Endothelial cell (in vitro differentiated cells): ENCODE measurements at regions not wholly inside any gene's neighbourhood (a gene's known extent, or its start where the extent isn't known, plus 50 kb on each side); places are given as distances from the start of the nearest gene placed in this dataset.

Source experiments
- DNase-seq: peaks from one replicate; pipeline ENCODE4 v3.0.0; 2021; ENCODE audit warnings: low spot score
- H3K27ac Mint-ChIP-seq: one replicate; pipeline ENCODE4 v1.8.0; 2021; ENCODE audit warnings: mixed read lengths, inconsistent platforms; ENCODE audit not compliant: unreplicated experiment
- H3K27me3 Mint-ChIP-seq: one replicate; pipeline ENCODE4 v1.8.0; 2021; ENCODE audit warnings: mild to moderate bottlenecking, moderate library complexity, mixed read lengths, inconsistent platforms; ENCODE audit not compliant: unreplicated experiment
- H3K36me3 Mint-ChIP-seq: one replicate; pipeline ENCODE4 v1.8.0; 2021; ENCODE audit warnings: mild to moderate bottlenecking, low read depth, mixed read lengths, inconsistent platforms; ENCODE audit not compliant: unreplicated experiment
- H3K4me1 Mint-ChIP-seq: one replicate; pipeline ENCODE4 v1.8.0; 2021; ENCODE audit warnings: mild to moderate bottlenecking, mixed read lengths, inconsistent platforms; ENCODE audit not compliant: unreplicated experiment
- H3K4me3 Mint-ChIP-seq: one replicate; pipeline ENCODE4 v1.8.0; 2021; ENCODE audit warnings: mild to moderate bottlenecking, mixed read lengths, inconsistent platforms; ENCODE audit not compliant: unreplicated experiment
- H3K9me3 Mint-ChIP-seq: one replicate; pipeline ENCODE4 v1.8.0; 2021; ENCODE audit warnings: mixed read lengths, inconsistent platforms; ENCODE audit not compliant: unreplicated experiment
- TF ChIP-seq, protein P1 (sequence below): fragments of 200-600 bp; sonication (generic); IDR thresholded peaks from one replicate; pipeline ENCODE4 v1.5.0; 2021; ENCODE audit warnings: antibody characterized with exemption; ENCODE audit not compliant: unreplicated experiment

- Mint-ChIP-seq H3K9me3 (no peaks in the 10 kb centered on the region), H3K4me3 (no peak overlapping the region), H3K36me3 (no peaks in the 10 kb centered on the region), H3K27me3 (no peaks in the 10 kb centered on the region), H3K4me1 (no peaks in the 10 kb centered on the region), H3K27ac (no peak overlapping the region)
- no peak for DNase-seq
- TF ChIP-seq, protein P1, sequence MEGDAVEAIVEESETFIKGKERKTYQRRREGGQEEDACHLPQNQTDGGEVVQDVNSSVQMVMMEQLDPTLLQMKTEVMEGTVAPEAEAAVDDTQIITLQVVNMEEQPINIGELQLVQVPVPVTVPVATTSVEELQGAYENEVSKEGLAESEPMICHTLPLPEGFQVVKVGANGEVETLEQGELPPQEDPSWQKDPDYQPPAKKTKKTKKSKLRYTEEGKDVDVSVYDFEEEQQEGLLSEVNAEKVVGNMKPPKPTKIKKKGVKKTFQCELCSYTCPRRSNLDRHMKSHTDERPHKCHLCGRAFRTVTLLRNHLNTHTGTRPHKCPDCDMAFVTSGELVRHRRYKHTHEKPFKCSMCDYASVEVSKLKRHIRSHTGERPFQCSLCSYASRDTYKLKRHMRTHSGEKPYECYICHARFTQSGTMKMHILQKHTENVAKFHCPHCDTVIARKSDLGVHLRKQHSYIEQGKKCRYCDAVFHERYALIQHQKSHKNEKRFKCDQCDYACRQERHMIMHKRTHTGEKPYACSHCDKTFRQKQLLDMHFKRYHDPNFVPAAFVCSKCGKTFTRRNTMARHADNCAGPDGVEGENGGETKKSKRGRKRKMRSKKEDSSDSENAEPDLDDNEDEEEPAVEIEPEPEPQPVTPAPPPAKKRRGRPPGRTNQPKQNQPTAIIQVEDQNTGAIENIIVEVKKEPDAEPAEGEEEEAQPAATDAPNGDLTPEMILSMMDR, result no peak
These were observed 1016.8 kb upstream of the ADGRL4 start for GRCh38 chr1:80023358-80023757.

DNA sequence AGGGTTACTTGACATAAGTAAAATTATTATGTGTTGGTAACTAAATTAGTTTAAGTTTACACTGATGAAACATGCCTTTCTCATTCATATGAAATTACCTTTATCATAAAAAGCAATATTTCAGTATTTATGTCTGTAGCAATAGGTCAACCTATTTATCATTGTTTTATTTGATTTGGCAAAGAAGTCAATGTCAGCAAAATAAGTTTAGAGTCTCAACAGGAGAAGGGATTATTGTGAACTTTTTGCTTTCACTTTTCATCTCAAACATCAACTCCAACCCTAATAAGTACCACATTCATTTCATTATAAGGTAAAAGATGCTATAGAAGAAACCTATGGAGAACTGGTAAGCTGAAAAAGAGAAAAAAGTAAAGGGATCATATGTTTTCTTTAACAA, 1015.4 kb upstream of the ADGRL4 start:
- H3K9me3 Mint-ChIP-seq, result no peaks in the 10 kb centered on the region
- H3K4me1 Mint-ChIP-seq, result no peaks in the 10 kb centered on the region

GRCh38 chr1:80018348-80018747, 1011.8 kb upstream of the ADGRL4 start:
- H3K36me3 Mint-ChIP-seq, result no peaks in the 10 kb centered on the region
- TF ChIP-seq, protein P1, result no peak
- no peaks in the 10 kb centered on the region for H3K4me1 Mint-ChIP-seq
- H3K4me3 Mint-ChIP-seq, result no peak overlapping the region
- no peaks in the 10 kb centered on the region for H3K27me3 Mint-ChIP-seq
- no peak for DNase-seq
- H3K9me3 Mint-ChIP-seq, result no peaks in the 10 kb centered on the region
- no peak overlapping the region for H3K27ac Mint-ChIP-seq

More for the DNA sequence above, 1015.4 kb upstream of the ADGRL4 start:
- Mint-ChIP-seq H3K36me3 (no peaks in the 10 kb centered on the region), H3K4me3 (no peak overlapping the region), H3K27me3 (no peaks in the 10 kb centered on the region), H3K27ac (no peak overlapping the region)
- no peak for DNase-seq
- TF ChIP-seq, protein P1, result no peak

- Mint-ChIP-seq H3K4me1 (no peaks in the 10 kb centered on the region), H3K27me3 (no peaks in the 10 kb centered on the region), H3K27ac (no peak overlapping the region)
These were observed 1002.4 kb upstream of the ADGRL4 start for GRCh38 chr1:80008934-80009333.

DNA sequence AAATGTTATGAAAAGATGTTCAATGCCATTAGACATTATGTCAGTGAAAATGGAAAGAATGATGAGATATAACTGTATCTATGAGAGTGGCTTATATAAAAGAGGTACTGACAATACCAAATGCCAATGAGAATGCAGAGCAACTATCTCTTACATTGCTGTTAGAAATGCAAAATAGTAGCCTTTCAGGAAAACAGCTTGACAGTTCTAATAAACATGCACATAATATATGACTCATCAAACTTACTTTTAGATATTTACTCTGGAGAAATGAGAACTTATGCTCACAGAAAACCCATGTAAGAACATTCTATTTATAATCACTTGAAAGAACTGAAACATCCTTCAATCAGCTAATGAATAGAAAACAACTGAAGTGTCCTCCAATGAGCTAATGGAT, 996.7 kb upstream of the ADGRL4 start:
- TF ChIP-seq, protein P1, result no peak
- Mint-ChIP-seq H3K36me3 (no peaks in the 10 kb centered on the region), H3K4me3 (no peak overlapping the region)

More at GRCh38 chr1:80008934-80009333, 1002.4 kb upstream of the ADGRL4 start:
- Mint-ChIP-seq H3K36me3 (no peaks in the 10 kb centered on the region), H3K9me3 (no peaks in the 10 kb centered on the region), H3K4me3 (no peak overlapping the region)
- DNase-seq, result no peak
- TF ChIP-seq, protein P1, result no peak

More for the DNA sequence above, 996.7 kb upstream of the ADGRL4 start:
- Mint-ChIP-seq H3K27me3 (no peaks in the 10 kb centered on the region), H3K4me1 (no peaks in the 10 kb centered on the region), H3K27ac (no peak overlapping the region), H3K9me3 (no peaks in the 10 kb centered on the region)
- no peak for DNase-seq
